ENCODE measurements at regions not wholly inside any gene's neighbourhood (a gene's known extent, or its start where the extent isn't known, plus 50 kb on each side); places are given as distances from the start of the nearest gene placed in this dataset.
A peak's percentile ranks its signal among the peaks of the same experiment; 100 is the strongest.
"Not testable (repeated sequence)": the region's sequence is repeated elsewhere in the genome, so short reads cannot be mapped to it uniquely, and the experiment has no call there.

DNA sequence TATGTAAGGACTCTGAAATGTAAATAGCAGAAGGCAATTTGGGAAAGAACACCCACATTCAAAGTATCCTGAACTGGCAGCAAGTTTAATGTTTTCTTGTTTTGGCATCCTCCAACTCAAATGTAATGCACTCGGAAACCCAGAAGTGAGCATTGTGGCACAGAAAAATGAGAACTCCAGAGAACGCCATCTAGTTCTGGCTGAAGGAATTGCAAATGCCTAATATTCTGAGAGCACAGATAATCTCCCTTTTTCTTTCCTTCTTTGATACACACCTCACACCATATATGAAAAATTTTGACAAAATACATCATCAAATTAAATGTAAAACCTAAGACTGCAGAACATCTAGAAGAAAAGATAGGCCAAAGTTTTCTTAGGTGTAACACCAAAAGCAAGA, 52.1 kb downstream of the PWWP3B start:
- DNase-seq (ENCODE audit: low read depth) = no peak

DNA sequence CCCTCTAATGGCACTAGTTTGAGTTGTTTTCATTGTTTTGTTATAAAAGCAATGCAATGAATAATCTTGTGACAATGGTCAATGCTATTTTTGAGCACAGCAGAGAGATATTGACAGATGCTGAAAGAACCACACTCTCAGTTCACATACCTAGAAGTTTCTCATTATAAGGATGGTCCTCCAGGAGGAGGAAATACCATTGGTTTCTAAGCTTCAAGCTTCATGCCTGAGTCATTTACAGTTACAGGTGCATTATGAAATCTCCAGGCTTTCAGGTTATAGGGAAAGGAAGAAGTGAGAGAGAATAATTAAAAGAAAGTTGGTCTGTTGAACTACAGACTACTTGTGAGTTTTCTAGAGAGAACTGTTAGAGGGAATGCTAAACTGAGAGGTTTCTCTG, 75.3 kb downstream of the PWWP3B start:
- DNase-seq (ENCODE audit: low read depth) = peak; percentile 54

DNA sequence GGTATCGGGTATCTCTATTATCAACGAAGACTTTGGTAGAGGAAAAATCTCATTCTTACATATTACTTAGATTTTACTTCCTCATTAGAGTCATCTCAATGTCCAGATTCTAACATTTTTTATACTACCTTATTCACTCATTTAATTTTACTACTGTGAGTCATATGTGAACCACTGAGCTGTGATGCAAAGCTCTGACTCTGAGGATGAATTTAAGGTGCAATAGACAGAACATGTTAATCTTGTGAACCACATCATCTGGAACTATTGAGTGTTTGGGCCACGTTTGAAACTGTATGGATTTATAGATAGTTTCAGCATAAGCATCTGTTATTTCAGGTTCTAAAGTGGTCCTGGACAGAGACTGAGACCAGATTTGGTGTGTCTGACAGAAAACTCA, 78.4 kb downstream of the PWWP3B start:
- peak; percentile 77 for DNase-seq (ENCODE audit: low read depth)

DNA sequence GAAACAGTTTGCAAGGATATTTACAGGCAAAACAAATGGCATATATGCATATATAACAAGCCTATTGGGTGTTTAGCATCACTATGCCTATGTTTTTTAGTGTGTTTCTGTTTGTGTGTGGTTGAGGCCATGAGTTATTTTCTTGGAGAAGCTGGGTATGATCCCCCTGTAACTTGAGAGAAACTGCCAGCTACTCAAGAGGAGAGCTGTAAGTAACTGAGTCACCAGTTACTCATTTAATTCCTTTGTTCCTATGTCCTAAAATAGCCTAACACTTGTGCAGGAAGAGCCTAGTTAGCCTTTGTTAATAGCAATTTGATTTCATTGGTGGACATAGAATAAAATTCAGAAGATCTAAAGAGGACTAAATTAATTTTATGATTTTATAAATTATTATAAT, 79.1 kb downstream of the PWWP3B start:
- DNase-seq (ENCODE audit: low read depth) = peak; percentile 86

DNA sequence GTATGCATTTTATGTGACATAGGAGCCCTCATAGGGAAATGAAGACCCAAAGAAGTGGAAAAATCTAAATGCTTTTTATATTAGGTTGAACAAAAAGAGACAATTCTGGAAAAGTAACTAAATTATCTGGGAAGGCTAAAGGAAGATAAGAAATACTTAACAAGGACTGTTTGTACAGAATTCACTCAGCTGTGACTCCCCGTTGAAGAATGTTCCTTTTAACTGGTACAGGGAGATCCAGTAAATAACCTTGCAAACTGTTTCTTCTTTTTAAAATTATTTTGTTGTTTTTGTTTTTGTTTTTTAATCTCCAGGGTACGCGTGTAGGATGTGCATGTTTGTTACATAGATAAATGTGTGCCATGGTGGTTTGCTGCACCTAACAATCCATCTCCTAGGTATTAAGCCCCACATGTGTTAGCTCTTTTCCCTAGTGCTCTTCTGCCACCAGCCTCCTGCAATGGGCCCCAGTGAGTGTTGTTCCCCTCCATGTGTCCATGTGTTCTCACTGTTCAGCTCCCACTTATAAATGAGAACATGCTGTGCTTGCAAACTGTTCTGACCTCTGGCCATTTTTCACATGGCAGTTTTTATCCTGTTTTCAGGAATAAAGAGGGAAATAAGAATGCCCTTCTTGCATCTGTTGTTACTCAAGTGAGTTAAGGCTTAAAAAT, 81.7 kb downstream of the PWWP3B start:
- peak; percentile 53 for DNase-seq (ENCODE audit: low read depth)

DNA sequence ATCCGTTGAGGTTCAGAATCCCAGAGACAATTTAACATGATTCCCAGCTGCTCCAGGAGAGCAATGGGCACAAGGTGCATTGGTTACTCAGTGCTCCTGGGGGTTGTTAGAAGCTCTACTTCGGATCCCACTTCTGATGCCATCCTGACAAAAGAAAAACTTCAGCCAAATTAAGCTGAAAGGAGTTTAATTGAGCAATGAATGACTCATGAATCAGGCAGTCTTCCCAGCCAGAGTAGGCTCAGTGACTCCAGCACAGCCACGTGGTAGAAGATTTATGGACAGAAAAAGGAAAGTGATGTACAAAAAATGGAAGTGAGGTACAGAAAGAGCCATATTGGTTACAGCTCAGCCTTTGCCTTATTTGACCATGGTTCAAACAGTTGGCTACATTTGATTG, 95.7 kb downstream of the PWWP3B start:
- DNase-seq (ENCODE audit: low read depth) = peak; percentile 84

DNA sequence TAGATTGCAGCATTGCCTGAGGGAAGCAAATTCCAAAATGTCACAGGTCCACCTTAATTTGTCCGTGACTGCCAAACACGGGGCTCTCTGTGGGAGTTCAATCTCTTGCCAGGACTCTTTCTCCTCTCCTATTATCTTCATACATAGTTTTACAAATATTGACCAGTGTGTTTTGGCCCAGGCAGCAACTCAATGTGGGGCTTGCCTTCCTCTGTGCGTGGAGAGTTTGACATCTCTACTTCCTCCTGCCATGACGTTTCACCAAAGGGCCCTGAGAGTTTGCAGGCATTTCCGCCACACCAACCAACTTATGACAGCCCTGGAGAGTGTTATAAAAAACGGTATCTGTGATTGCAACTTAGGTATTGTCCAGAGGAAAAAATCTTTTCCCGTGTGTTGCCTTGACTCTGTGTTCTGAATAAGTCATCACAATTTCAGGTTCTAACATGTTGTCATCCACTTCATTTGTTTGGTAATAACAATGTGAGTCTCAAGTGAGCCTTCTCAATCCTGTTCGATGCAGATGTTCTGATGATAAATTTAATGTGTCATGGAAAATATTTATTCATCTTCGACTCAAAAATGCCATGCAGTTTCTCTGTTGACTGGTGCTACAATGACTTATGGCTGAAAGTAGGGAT, 106.0 kb downstream of the PWWP3B start:
- DNase-seq (ENCODE audit: low read depth) = not testable (repeated sequence)

DNA sequence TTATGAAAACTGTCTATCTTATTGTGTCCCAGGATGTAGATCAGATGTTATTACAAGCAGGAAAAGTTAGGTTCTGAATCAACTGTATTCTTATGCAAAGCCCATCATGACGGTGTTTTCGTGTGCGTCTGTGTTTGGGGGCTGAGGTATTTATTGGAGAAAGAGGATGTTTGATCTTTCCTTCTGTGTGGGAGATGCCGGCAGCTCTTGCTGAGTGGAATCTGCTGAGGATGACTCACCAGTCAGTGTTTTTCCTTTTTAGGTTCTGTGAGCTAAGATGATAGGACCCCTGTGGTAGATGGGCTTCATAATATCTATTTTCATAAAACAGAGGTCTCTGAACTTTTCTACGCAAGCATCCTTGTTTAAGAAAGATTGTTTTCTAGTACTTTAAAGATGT, 107.1 kb downstream of the PWWP3B start:
- not testable (repeated sequence) for DNase-seq (ENCODE audit: low read depth)

DNA sequence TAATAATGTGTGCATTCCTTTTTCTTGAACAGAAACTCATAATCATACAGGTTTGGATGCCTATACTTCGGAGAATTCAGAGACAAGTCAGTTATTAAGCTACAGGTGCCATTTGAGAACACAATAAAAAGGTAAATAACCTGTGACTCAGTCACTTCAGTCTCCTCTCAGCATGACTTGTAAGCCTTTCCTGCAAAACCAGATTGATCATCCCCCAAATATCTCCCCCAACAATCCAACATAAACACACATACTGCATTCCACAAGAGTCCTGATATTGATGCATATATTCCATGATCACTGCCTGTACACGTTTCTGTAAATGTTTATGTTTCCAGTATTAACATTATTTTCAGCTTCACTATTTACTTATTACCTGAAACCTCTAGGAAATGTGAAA, 110.8 kb downstream of the PWWP3B start:
- no peak for DNase-seq (ENCODE audit: low read depth)

DNA sequence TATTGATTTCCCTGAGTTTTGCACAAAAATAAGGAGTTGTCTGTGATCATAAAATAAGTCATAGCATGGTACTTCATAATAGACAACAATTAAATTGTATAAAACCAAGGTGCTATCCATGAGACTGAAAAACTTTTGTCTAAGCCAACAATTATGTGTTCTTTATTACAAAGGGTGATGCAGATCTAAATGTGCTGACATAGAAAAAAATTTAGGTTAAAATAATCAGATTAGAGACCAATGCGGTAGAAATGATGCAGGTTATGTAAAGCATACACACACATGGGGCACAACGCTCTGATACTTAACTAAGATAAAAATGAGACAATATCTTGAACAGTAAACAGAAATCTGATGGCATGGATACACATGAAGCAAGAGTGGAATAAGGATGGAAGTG, 113.3 kb downstream of the PWWP3B start:
- DNase-seq (ENCODE audit: low read depth) = no peak

DNA sequence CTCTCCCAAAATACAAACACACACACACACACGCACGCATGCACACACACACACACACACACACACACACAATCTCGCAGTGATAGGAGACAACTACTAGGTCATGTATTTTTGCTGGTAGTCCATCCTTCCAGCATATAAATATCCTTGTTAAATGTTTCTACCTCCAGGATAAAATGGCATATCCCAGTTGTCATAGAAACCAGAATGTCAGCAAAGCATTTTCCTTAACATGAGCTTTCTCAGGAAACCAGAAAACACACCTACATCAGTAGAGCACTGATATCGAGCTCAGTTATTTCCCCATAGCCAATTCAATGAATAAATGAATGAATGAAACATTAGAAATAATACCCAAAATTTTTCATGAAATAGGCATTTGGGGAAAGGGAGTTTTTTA, 115.7 kb downstream of the PWWP3B start:
- no peak for DNase-seq (ENCODE audit: low read depth)

DNA sequence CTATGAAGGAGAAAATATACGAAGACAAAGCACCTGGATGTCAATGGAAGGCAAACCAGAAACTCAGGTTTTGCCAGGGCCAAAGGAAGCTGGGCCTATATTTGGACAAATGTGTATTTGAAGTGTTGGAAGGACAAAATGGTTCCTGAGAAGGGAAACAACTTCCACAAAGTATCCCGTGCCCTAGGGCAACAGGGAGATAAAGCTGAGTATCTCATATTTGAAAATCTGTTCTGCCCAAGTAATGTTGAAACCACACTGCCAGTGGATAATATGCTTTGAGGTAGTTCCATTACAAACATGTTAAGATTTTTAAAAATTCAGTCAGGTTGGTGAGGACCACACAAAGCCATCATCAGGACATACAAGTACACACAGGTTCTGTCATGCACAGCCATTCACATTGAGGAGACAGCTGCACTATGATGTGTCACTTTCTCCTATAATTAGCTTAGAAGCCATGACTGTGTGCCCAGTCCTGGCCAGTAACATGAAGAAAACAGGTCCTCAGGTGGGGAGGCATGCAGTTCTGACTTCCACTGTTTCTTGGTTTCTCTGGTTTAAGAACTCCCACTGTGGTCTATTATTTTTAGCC, 116.4 kb downstream of the PWWP3B start:
- DNase-seq (ENCODE audit: low read depth) = no peak

DNA sequence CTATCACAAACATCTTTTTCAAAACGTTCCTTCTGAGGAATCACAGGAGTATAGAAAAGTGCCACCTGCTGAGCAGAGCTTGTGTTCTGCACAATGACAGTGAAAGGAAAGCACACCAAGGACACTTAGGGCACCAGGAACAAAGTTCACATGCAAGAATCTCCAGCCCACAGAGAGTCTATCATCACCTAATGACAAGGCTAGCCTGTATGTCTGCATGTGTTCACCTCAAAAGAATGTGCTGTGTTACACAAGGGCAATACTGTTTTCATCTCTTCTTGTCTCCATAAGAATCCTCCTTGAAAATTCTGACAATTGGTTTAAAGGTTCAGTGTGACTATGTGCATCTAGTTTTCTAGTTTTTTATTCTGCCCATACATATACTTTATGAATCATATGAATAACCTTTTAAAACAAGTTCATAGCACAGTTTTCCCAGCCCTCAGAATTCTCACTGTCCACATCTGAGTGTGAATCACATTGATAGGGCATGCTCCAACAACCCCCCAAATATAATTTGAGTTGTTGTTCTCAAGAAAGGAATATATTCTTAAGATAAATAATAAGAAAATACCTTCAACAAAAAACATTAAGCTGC, 118.0 kb downstream of the PWWP3B start:
- DNase-seq (ENCODE audit: low read depth) = peak; percentile 58

DNA sequence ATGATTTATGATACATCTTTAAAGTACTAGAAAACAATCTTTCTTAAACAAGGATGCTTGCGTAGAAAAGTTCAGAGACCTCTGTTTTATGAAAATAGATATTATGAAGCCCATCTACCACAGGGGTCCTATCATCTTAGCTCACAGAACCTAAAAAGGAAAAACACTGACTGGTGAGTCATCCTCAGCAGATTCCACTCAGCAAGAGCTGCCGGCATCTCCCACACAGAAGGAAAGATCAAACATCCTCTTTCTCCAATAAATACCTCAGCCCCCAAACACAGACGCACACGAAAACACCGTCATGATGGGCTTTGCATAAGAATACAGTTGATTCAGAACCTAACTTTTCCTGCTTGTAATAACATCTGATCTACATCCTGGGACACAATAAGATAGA, 122.7 kb downstream of the PWWP3B start:
- not testable (repeated sequence) for DNase-seq (ENCODE audit: low read depth)

DNA sequence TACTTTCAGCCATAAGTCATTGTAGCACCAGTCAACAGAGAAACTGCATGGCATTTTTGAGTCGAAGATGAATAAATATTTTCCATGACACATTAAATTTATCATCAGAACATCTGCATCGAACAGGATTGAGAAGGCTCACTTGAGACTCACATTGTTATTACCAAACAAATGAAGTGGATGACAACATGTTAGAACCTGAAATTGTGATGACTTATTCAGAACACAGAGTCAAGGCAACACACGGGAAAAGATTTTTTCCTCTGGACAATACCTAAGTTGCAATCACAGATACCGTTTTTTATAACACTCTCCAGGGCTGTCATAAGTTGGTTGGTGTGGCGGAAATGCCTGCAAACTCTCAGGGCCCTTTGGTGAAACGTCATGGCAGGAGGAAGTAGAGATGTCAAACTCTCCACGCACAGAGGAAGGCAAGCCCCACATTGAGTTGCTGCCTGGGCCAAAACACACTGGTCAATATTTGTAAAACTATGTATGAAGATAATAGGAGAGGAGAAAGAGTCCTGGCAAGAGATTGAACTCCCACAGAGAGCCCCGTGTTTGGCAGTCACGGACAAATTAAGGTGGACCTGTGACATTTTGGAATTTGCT, 123.8 kb downstream of the PWWP3B start:
- not testable (repeated sequence) for DNase-seq (ENCODE audit: low read depth)

DNA sequence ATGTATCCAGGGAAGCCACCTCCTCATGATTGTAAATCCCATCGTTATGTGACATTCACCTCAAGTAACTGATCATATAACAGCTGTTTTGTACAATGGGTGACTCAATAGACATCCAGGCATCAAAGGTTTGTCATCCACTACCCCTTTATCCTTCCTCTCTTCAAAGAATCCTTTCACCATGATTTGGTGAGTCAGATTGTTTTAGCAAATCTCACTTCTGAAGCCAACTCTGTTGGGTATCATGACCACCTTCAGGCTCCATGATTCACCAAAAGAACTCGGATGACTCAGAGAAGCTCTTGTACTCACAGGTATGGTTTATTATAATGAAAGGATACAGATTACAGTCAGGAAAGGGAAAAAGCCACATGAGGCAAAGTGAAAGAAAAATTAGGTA, 132.1 kb downstream of the PWWP3B start:
- DNase-seq (ENCODE audit: low read depth) = peak; percentile 75

DNA sequence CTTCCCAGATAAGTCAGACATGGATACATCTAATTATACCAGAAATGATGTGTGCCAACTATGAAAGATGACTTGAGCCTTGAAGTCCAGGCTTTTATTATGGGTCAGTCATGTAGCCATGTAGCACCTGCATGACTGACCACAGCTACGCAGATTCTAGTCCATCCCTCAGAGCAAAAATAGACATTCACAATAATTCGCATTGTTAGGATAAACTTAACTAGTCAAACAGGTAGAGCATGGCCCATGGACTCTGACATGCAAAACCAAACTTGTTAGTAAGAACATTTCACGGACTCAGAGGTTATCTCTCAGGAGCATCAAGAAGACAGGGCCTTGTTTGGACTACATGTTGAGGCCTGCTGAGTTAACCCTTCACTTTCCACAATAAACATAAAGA, 132.6 kb downstream of the PWWP3B start:
- DNase-seq (ENCODE audit: low read depth) = no peak

DNA sequence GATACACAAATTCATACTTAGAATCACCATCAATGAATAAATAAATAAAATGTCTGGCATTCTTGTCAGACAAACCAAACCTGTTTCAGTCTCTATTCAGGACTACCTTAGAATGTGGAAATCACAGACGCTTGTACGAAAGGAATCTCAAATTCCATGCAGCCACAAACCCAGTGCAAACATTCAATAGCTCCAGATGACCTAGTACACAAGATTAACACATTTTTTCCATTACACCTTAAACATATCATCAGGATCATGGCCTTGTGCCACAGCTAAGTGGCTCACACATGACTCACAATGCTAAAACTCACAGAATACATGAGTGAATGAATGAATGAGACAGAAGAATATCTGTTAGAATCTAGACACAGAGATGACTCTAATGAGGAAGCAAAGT, 134.2 kb downstream of the PWWP3B start:
- peak; percentile 80 for DNase-seq (ENCODE audit: low read depth)

DNA sequence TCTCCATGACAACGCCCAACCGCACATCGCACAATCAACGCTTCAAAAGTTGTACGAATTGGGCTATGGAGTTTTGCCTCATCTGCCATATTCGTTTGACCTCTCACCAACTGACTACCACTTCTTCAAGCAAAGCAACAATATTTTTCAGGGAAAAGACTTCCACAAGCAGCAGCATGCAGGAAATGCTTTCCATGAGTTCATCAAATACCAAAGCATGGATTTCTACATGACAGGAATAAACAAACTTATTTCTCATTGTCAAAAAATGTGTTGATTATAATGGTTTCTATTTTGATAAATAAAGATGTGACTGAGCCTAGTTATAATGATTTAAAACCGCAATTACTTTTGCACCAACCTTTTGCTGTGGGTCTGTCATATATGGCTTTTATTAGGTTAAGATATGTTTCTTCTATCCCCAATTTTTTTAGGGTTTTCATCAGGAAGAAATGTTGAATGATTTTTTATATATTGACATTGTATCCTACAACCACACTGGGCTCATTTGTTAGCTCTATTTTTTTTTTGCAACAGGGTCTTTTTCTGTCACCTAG, 138.4 kb downstream of the PWWP3B start:
- DNase-seq (ENCODE audit: low read depth) = no peak

DNA sequence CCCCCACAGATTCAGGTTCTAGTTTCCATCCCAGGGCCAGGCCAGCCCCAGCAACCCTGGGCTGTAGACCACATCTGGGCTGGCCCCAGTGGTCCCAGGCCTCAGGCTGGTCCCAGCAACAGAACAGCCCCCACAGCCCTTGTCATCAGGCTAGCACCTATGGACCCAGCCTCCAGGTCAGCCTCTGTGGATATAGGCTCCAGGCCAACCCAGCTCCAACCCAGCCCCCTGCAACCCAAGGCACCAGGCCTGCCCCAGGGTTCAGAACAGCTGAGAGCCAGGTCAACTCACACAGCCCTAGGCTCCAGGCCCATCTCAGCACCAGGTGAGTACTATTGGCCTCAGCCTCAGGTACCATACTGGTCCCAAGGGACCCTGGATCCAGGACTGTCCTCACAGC, 155.3 kb downstream of the PWWP3B start:
- no peak for DNase-seq (ENCODE audit: low read depth)

DNA sequence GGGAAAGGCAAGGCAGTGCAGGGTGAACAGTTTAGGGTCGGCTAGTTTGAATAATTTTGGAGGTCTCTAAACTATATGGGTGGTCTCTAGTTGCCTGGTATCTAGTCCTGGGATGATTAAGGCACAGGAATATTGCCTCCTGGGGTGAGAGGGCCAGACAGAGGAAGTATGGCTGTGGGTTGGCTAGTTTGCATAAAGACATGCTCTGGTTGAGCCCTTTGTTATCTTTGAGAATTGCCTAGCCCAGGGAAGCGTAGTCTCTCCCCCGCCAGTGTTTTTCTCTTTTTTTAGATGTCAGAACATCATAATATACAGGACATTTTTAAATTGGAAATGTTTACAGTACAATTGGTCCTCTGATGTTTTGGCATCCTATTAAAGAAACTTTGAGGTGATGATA, 163.5 kb downstream of the PWWP3B start:
- no peak for DNase-seq (ENCODE audit: low read depth)

DNA sequence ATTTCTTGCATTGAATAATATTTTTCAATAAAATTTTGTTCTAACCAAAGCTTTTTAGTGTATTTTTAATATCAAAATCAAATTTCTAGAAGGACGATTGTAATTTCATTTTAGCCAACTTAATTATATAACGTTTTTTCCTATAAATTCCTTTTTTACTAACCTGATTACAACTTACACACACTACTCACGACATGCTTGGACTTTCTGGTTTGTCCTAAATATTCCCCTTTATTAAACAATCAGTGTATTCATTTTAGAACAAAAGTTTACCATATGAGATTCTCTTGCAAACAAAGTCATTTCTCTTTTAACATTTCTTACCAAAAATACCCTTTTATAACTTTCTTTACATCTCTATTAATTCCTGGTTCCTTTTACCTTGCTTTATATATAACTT, 173.7 kb downstream of the PWWP3B start:
- no peak for DNase-seq (ENCODE audit: low read depth)
